DND-41 (cell line): ENCODE measurements at regions not wholly inside any gene's neighbourhood (a gene's known extent, or its start where the extent isn't known, plus 50 kb on each side); places are given as distances from the start of the nearest gene placed in this dataset.

Experiments
- ATAC-seq: fragments of 200-7000 bp; cut with Tn5 transposase; 3 replicates; pipeline ENCODE4 v1.9.1; 2021; ENCODE audit warnings: low read depth; ENCODE audit not compliant: insufficient read depth
- DNase-seq: peaks from one replicate; pipeline ENCODE4 v3.0.0-alpha.2; 2020
- H2AFZ ChIP-seq: 2 replicates; pipeline ENCODE4 v1.6.0; 2012; ENCODE audit warnings: low read depth, low read length
- H3K27ac ChIP-seq: 2 replicates; pipeline ENCODE4 v1.5.1; 2012; ENCODE audit warnings: low read length, inconsistent platforms
- H3K27me3 ChIP-seq: fragments of 200-600 bp; sonication (generic); 2 replicates; pipeline ENCODE4 v1.6.0; 2012; ENCODE audit warnings: low read length, mild to moderate bottlenecking, inconsistent platforms; ENCODE audit not compliant: insufficient read depth, poor library complexity
- H3K36me3 ChIP-seq: 2 replicates; pipeline ENCODE4 v1.5.1; 2012; ENCODE audit warnings: low read length, inconsistent platforms; ENCODE audit not compliant: insufficient read depth
- H3K4me1 ChIP-seq: 2 replicates; pipeline ENCODE4 v1.5.1; 2012; ENCODE audit warnings: mild to moderate bottlenecking, low read length; ENCODE audit not compliant: insufficient read depth
- H3K4me2 ChIP-seq: 2 replicates; pipeline ENCODE4 v1.6.0; 2012; ENCODE audit warnings: mild to moderate bottlenecking, moderate library complexity, low read length, inconsistent platforms; ENCODE audit not compliant: insufficient read depth
- H3K4me3 ChIP-seq, 2 experiments: fragments of 200-600 bp in 1 of 2; shearing (Covaris generic) in 1 of 2; 2 replicates each; pipeline ENCODE4 v1.5.1; 2012 to 2016; ENCODE audit warnings: inconsistent platforms in 2 of 2, low read length in 2 of 2, mild to moderate bottlenecking in 2 of 2, low read depth in 1 of 2, moderate library complexity in 1 of 2
- H3K79me2 ChIP-seq: 2 replicates; pipeline ENCODE4 v1.6.0; 2012; ENCODE audit warnings: low read length, inconsistent platforms; ENCODE audit not compliant: insufficient read depth
- H3K9ac ChIP-seq: 2 replicates; pipeline ENCODE4 v1.6.0; 2012; ENCODE audit warnings: low read depth, mild to moderate bottlenecking, inconsistent platforms, low read length, moderate library complexity
- H3K9me3 ChIP-seq: 2 replicates; pipeline ENCODE4 v1.5.1; 2012; ENCODE audit warnings: low read length, moderate library complexity, mild to moderate bottlenecking, inconsistent platforms; ENCODE audit not compliant: insufficient read depth, severe bottlenecking
- H4K20me1 ChIP-seq: 2 replicates; pipeline ENCODE4 v1.6.0; 2012; ENCODE audit warnings: low read length; ENCODE audit not compliant: insufficient read depth
- CTCF ChIP-seq: IDR thresholded peaks from 2 replicates; pipeline ENCODE4 v1.5.1; 2012; ENCODE audit warnings: borderline replicate concordance, low read length, moderate library complexity, mild to moderate bottlenecking; ENCODE audit not compliant: poor library complexity, severe bottlenecking; ENCODE audit errors: extremely low read depth
- EZH2 ChIP-seq: IDR thresholded peaks from 3 replicates; pipeline ENCODE4 v1.6.1; 2012; ENCODE audit warnings: borderline replicate concordance, low read depth, mild to moderate bottlenecking, moderate library complexity, low read length, inconsistent platforms; ENCODE audit not compliant: severe bottlenecking

- H3K4me2 ChIP-seq, result no peak overlapping the region
- no peaks in the 10 kb centered on the region for H4K20me1 ChIP-seq
- H3K4me3 ChIP-seq, result no peak overlapping the region
- no peak overlapping the region for H2AFZ ChIP-seq
- no peak for TF ChIP-seq EZH2
- no peak for ATAC-seq
- H3K79me2 ChIP-seq, result no peaks in the 10 kb centered on the region
- no peaks in the 10 kb centered on the region for H3K27me3 ChIP-seq
- no peak overlapping the region for H3K9ac ChIP-seq
- H3K4me1 ChIP-seq, result no peaks in the 10 kb centered on the region
- H3K27ac ChIP-seq, result no peak overlapping the region
- H3K9me3 ChIP-seq, result no peaks in the 10 kb centered on the region
- no peak for DNase-seq
- H3K36me3 ChIP-seq, result no peaks in the 10 kb centered on the region
Observed at GRCh38 chr5:168012006-168012405, 279.4 kb upstream of the WWC1 start.

GRCh38 chr5:168013546-168013945 lies 277.9 kb upstream of the WWC1 start:
- Histone ChIP-seq H4K20me1 (no peaks in the 10 kb centered on the region), H3K9ac (no peak overlapping the region), H3K4me2 (no peak overlapping the region), H3K27ac (no peak overlapping the region), H3K9me3 (no peaks in the 10 kb centered on the region), H3K4me3 (no peak overlapping the region), H3K27me3 (no peaks in the 10 kb centered on the region), H3K4me1 (no peaks in the 10 kb centered on the region), H3K79me2 (no peaks in the 10 kb centered on the region), H3K36me3 (no peaks in the 10 kb centered on the region), H2AFZ (no peak overlapping the region)
- no peak for DNase-seq
- no peak for ATAC-seq
- TF ChIP-seq CTCF, result no peak
- no peak for TF ChIP-seq EZH2

GRCh38 chr5:168014433-168015123 lies 276.9 kb upstream of the WWC1 start:
- H3K79me2 ChIP-seq, result no peaks in the 10 kb centered on the region
- H3K4me2 ChIP-seq, result no peak overlapping the region
- no peak overlapping the region for H3K4me3 ChIP-seq
- H3K27ac ChIP-seq, result no peak overlapping the region
- H3K9me3 ChIP-seq, result no peaks in the 10 kb centered on the region
- no peak overlapping the region for H3K9ac ChIP-seq
- no peaks in the 10 kb centered on the region for H4K20me1 ChIP-seq
- no peak for ATAC-seq
- no peaks in the 10 kb centered on the region for H3K27me3 ChIP-seq
- TF ChIP-seq EZH2 (no peak), CTCF (no peak)
- DNase-seq, result no peak
- H3K36me3 ChIP-seq, result no peaks in the 10 kb centered on the region
- no peaks in the 10 kb centered on the region for H3K4me1 ChIP-seq
- no peak overlapping the region for H2AFZ ChIP-seq

GRCh38 chr5:168015506-168015905 lies 275.9 kb upstream of the WWC1 start:
- Histone ChIP-seq H3K36me3 (no peaks in the 10 kb centered on the region), H3K9me3 (no peaks in the 10 kb centered on the region), H3K27ac (no peak overlapping the region), H4K20me1 (no peaks in the 10 kb centered on the region), H2AFZ (no peak overlapping the region), H3K4me1 (no peaks in the 10 kb centered on the region), H3K4me3 (no peak overlapping the region), H3K79me2 (no peaks in the 10 kb centered on the region), H3K9ac (no peak overlapping the region), H3K4me2 (no peak overlapping the region), H3K27me3 (no peaks in the 10 kb centered on the region)
- DNase-seq (no peak), ATAC-seq (no peak)
- TF ChIP-seq EZH2 (no peak), CTCF (no peak)
